ENCODE measurements at regions not wholly inside any gene's neighbourhood (a gene's known extent, or its start where the extent isn't known, plus 50 kb on each side); places are given as distances from the start of the nearest gene placed in this dataset.

- DNase-seq, result no peak
Measured at GRCh38 chrX:69303231-69303630, 138.0 kb upstream of the PJA1 start.

GRCh38 chrX:69299951-69300714 lies 134.9 kb upstream of the PJA1 start:
- no peak for DNase-seq

GRCh38 chrX:69299285-69299684 lies 134.0 kb upstream of the PJA1 start:
- DNase-seq, result no peak

- no peak for DNase-seq
Measured at GRCh38 chrX:69298466-69299140, 133.3 kb upstream of the PJA1 start.

- no peak for DNase-seq
Measured at GRCh38 chrX:69297506-69297905, 132.3 kb upstream of the PJA1 start.

GRCh38 chrX:69293776-69294601 lies 128.7 kb upstream of the PJA1 start:
- no peak for DNase-seq

GRCh38 chrX:69291116-69291515 lies 125.9 kb upstream of the PJA1 start:
- DNase-seq, result no peak

- no peak for DNase-seq
Measured at GRCh38 chrX:69290292-69290691, 125.0 kb upstream of the PJA1 start.

- no peak for DNase-seq
Measured at GRCh38 chrX:69289793-69290123, 124.5 kb upstream of the PJA1 start.

GRCh38 chrX:69289046-69289792 lies 124.0 kb upstream of the PJA1 start:
- DNase-seq, result no peak

- no peak for DNase-seq
Measured at GRCh38 chrX:69287095-69287494, 121.8 kb upstream of the PJA1 start.

GRCh38 chrX:69286565-69286906 lies 121.3 kb upstream of the PJA1 start:
- no peak for DNase-seq

GRCh38 chrX:69285881-69286564 lies 120.8 kb upstream of the PJA1 start:
- peak; percentile 39 to 68 for DNase-seq

- DNase-seq, result no peak
Measured at GRCh38 chrX:69285401-69285877, 120.2 kb upstream of the PJA1 start.

- no peak for DNase-seq
Measured at GRCh38 chrX:69284491-69284890, 119.2 kb upstream of the PJA1 start.

GRCh38 chrX:69282893-69283690 lies 117.8 kb upstream of the PJA1 start:
- DNase-seq, result no peak

GRCh38 chrX:69280933-69281332 lies 115.7 kb upstream of the PJA1 start:
- DNase-seq, result no peak

- no peak for DNase-seq
Measured at GRCh38 chrX:69279234-69279633, 114.0 kb upstream of the PJA1 start.

- no peak for DNase-seq
Measured at GRCh38 chrX:69278031-69278687, 112.9 kb upstream of the PJA1 start.

- no peak for DNase-seq
Measured at GRCh38 chrX:69277369-69277990, 112.2 kb upstream of the PJA1 start.

- DNase-seq, result no peak
Measured at GRCh38 chrX:69268611-69269010, 103.4 kb upstream of the PJA1 start.
